Gastroesophageal sphincter (tissue), 3 donors: ENCODE measurements at regions not wholly inside any gene's neighbourhood (a gene's known extent, or its start where the extent isn't known, plus 50 kb on each side); places are given as distances from the start of the nearest gene placed in this dataset.

Experiments used
- CTCF ChIP-seq, 4 experiments: fragments of 200-600 bp in 2 of 4; fragments of 450-650 bp in 2 of 4; sonication (generic) in 1 of 4; IDR thresholded peaks; one replicate each; pipeline ENCODE4 v1.5.1; 2017 to 2019; ENCODE audit warnings: antibody characterized with exemption in 4 of 4, mild to moderate bottlenecking in 2 of 4, moderate library complexity in 2 of 4
- EP300 ChIP-seq: sonication (generic); formaldehyde crosslinking; IDR thresholded peaks from one replicate; pipeline ENCODE4 v1.6.1; 2017; ENCODE audit warnings: antibody characterized with exemption, mild to moderate bottlenecking
- POLR2A ChIP-seq, 2 donors: fragments of 450-650 bp; IDR thresholded peaks; one replicate each; pipeline ENCODE4 v1.6.1; 2017; ENCODE audit warnings: antibody characterized with exemption in 2 of 2, mild to moderate bottlenecking in 2 of 2, moderate library complexity in 1 of 2
- POLR2AphosphoS5 ChIP-seq: sonication (generic); formaldehyde crosslinking; IDR thresholded peaks from one replicate; pipeline ENCODE4 v1.6.1; 2017; ENCODE audit warnings: antibody characterized with exemption

- TF ChIP-seq POLR2A (IDR thresholded peaks at IDR 0.05) (no peak), POLR2AphosphoS5 (no peak), CTCF (IDR thresholded peaks at IDR 0.05) (no peak), EP300 (no peak)
These were observed 199.1 kb upstream of the KCND3 start for GRCh38 chr1:112188611-112189010.
